ENCODE measurements at regions not wholly inside any gene's neighbourhood (a gene's known extent, or its start where the extent isn't known, plus 50 kb on each side); places are given as distances from the start of the nearest gene placed in this dataset.
"Not testable (repeated sequence)": the region's sequence is repeated elsewhere in the genome, so short reads cannot be mapped to it uniquely, and the experiment has no call there.

- peak; percentile 20 for DNase-seq
These were observed 260.9 kb downstream of the GLUD2 start for GRCh38 chrX:121308276-121308805.

- no peak for DNase-seq
These were observed 263.4 kb downstream of the GLUD2 start for GRCh38 chrX:121310820-121311219.

GRCh38 chrX:121320441-121320840 is 273.0 kb downstream of the GLUD2 start:
- DNase-seq = no peak

GRCh38 chrX:121322159-121322558 is 274.7 kb downstream of the GLUD2 start:
- no peak for DNase-seq

- no peak for DNase-seq
These were observed 275.9 kb downstream of the GLUD2 start for GRCh38 chrX:121323337-121323736.

GRCh38 chrX:121333942-121334341 is 286.5 kb downstream of the GLUD2 start:
- DNase-seq = no peak

- DNase-seq = no peak
These were observed 289.5 kb downstream of the GLUD2 start for GRCh38 chrX:121336831-121337421.

GRCh38 chrX:121337816-121338215 is 290.4 kb downstream of the GLUD2 start:
- DNase-seq = no peak

GRCh38 chrX:121349263-121349662 is 301.9 kb downstream of the GLUD2 start:
- no peak for DNase-seq

GRCh38 chrX:121356139-121356849 is 308.9 kb downstream of the GLUD2 start:
- peak; percentile 70 for DNase-seq

- peak; percentile 47 for DNase-seq
These were observed 309.4 kb downstream of the GLUD2 start for GRCh38 chrX:121356850-121357171.

- no peak for DNase-seq
These were observed 312.9 kb downstream of the GLUD2 start for GRCh38 chrX:121360280-121360679.

GRCh38 chrX:121365572-121366161 is 318.3 kb downstream of the GLUD2 start:
- no peak for DNase-seq

- DNase-seq = no peak
These were observed 327.1 kb downstream of the GLUD2 start for GRCh38 chrX:121374471-121374870.

GRCh38 chrX:121381915-121382314 is 334.5 kb downstream of the GLUD2 start:
- DNase-seq = not testable (repeated sequence)

- DNase-seq = no peak
These were observed 342.7 kb downstream of the GLUD2 start for GRCh38 chrX:121389976-121390714.

GRCh38 chrX:121405826-121406225 is 358.4 kb downstream of the GLUD2 start:
- DNase-seq = no peak

- no peak for DNase-seq
These were observed 360.2 kb downstream of the GLUD2 start for GRCh38 chrX:121407627-121408026.

GRCh38 chrX:121431514-121431913 is 384.1 kb downstream of the GLUD2 start:
- not testable (repeated sequence) for DNase-seq

- no peak for DNase-seq
These were observed 385.9 kb downstream of the GLUD2 start for GRCh38 chrX:121433289-121433688.

- not testable (repeated sequence) for DNase-seq
These were observed 390.3 kb downstream of the GLUD2 start for GRCh38 chrX:121437666-121438065.

- no peak for DNase-seq
These were observed 408.5 kb downstream of the GLUD2 start for GRCh38 chrX:121455890-121456289.

- no peak for DNase-seq
These were observed 408.9 kb downstream of the GLUD2 start for GRCh38 chrX:121456315-121456714.

- DNase-seq = no peak
These were observed 409.7 kb downstream of the GLUD2 start for GRCh38 chrX:121457096-121457495.

Data from NCI-H2227 treated with DMSO at 0.1 percent for 48 hours (cell line).